Renal cortical epithelial cell (primary cell): ENCODE measurements at regions not wholly inside any gene's neighbourhood (a gene's known extent, or its start where the extent isn't known, plus 50 kb on each side); places are given as distances from the start of the nearest gene placed in this dataset.

Experiments used
- DNase-seq: peaks from one replicate; pipeline ENCODE4 v3.0.0-alpha.2; 2011; ENCODE audit warnings: low read depth

- DNase-seq: no peak
These were observed 66.1 kb downstream of the LEPR start for GRCh38 chr1:65486613-65487012.

DNA sequence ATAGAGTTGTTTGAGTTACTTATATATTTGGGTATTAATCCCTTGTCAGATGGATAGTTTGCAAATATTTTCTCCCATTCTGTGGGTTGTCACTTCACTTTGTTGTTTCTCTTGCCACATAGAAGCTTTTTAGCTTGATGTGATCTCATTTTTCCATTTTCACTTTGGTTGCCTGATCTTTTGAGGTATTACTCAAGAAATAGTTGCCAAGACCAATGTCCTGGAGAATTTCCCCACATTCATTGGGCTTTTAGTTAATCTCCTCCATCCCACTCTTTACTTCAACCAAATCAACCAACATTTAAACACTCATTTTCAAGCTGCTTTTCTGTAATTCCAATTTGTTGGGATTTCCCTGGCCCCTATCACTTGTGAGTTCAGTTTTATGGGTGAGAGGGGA, 69.0 kb downstream of the LEPR start:
- DNase-seq: no peak

- DNase-seq: no peak
These were observed 70.0 kb downstream of the LEPR start for GRCh38 chr1:65490231-65491009.

DNA sequence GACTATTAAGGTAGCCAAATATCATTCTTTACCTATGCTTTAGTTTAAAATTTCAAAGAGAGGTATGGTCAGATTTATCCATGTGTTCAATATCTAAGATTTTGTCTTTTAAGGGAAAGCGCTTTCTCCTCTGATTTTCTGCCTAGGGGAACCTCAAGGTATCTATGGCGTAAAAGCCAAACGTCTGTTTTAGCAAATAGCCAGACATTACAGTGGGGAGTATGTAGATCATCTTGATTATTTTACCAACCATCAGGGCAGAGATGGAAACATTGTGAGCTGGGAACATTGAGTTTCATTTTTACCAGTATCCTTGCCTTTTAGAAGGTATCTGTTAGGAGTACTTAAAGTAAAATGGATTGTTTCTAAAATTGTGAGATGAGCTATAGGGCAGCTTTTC, 71.0 kb downstream of the LEPR start:
- no peak for DNase-seq

DNA sequence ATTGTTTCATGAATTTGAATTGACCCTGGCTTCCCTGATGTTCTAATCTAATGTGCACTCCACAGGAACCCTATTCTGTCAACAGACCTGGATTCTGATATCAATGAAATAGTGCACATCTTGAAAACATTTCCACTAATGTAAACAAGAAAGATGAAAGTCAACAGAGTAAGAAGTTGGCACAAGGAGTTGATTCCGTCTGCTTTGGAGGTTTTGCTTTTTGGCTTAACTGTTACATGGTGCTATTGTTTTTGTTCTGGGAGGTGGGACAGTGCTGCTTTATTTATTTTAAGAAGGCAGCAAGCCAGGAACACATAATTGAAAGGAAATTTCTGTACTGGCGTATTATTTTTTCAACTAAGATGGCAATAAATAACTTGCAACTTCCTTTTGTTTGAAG, 73.3 kb downstream of the LEPR start:
- DNase-seq: no peak

GRCh38 chr1:65494671-65495070, 74.2 kb downstream of the LEPR start:
- DNase-seq: no peak

GRCh38 chr1:65495137-65495536, 74.7 kb downstream of the LEPR start:
- no peak for DNase-seq

DNA sequence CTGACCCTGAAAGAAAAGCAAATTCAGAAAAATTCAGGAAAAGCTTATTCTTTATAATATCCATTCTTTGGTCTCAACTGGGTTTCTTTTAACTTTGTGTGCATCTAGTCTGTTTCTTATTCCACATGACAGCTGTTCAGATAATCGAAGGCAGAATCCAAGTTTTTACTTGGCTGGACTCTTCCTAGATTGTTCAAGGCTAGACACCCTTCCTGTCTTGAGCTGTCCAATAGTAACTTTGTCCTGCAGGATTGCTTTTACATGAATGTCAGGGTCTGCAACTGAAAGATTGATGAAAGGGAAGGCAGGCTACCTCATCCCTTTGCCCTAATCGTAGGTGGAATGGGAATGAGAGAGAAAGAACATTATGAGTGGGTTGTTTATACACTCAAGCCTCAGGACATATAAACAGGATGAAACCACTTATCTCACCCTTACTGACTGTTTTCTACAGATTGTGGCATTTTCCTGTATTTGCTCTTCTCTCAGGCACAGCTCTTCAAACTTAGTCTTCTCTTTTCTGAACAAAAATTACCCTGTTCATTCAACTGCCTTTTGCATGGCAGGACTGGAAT, 76.9 kb downstream of the LEPR start:
- DNase-seq: no peak

GRCh38 chr1:65503427-65503826, 83.0 kb downstream of the LEPR start:
- no peak for DNase-seq

GRCh38 chr1:65504263-65504662, 83.8 kb downstream of the LEPR start:
- DNase-seq: no peak

DNA sequence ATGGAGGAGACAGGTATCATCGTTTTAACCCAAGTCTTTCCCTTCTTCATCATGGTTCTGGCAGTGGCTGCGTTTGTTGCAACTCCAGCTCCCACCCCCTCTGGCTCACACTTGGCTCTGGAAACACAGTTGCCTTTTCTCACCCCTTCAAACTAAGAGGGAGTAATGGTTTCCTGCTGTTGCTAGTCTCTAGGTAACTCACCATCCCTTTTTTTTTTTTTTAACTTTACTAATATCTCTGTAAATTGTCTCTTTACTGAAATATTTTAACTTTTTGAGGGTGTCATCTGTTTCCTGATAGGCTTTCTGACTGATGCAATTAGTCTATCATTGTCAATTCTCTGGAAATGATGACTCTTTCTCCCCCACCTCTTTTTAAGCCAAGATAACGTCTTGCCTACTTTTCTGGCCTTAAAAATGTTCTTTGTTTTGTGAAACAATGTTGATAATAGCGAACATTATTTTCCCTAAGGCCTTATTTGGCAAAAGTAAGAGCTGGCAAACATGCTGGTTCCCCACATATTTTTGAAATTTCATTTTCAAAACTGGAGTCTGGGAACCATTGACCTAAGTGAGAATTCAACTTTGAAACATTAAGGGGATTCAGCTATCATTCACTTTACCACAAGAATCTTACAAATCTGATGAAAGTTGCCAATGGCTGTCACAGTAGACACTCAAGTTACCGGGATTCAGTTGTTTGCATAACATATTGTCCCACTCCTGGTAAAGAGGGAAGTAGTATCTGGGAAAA, 85.3 kb downstream of the LEPR start:
- no peak for DNase-seq

DNA sequence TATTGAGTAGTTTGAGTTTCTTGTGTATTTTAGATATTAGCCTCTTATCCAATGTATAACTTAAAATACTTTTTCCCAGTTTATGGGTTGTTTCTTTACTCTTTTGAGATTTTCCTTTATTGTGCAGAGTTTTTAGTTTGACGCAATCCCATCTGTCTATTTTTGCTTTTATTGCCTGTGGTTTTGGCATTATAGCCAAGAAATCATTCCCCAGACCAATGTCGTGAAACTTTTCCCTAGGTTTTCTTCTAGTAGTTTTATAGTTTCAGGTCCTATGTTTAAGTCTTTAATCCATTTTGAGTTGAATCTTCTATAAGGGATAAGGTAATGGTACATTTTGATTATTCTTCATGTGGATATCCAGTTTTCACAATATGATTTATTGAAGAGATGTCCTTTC, 87.6 kb downstream of the LEPR start:
- DNase-seq: no peak

- DNase-seq: peak; percentile 25
These were observed 89.6 kb downstream of the LEPR start for GRCh38 chr1:65509912-65510680.

- no peak for DNase-seq
These were observed 90.5 kb downstream of the LEPR start for GRCh38 chr1:65510961-65511360.

DNA sequence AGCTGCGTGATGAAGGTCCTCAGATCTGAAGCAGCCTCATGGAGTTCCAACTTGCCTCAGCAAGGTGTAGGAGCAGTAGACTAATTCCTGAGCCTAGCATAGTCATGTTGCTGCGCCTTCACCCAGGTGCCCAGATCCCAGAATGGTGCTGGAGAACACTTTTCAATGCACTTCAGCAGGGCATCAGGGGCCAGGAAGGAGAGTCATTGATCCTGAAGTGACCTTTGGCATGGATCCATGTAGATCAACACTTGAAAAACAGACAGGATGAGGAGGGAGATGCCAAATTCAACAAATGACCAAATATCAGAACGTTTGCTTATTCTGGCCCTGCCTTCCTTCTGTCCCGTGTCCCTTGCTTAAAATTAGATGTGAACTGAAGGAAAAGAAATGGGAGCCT, 91.9 kb downstream of the LEPR start:
- no peak for DNase-seq

GRCh38 chr1:65512967-65513780, 92.7 kb downstream of the LEPR start:
- no peak for DNase-seq

DNA sequence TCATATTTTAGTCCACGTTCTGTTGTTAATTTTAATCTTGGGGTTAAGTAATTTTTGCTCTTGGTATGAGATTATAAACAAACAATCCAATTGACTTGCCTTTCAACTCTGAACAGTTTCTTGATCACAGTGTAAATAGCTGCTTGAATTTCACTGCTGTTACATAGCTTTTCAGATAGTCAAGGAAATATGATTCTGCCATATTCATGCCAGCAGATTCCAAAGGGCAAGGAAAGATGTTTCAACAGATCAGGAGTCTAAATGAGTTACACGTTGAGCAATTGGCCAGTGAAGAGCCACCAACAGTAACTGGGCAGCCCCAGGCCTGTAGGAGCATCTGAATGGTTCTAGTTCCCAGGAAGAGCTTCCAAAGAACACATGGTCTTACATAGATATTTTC, 93.6 kb downstream of the LEPR start:
- no peak for DNase-seq

DNA sequence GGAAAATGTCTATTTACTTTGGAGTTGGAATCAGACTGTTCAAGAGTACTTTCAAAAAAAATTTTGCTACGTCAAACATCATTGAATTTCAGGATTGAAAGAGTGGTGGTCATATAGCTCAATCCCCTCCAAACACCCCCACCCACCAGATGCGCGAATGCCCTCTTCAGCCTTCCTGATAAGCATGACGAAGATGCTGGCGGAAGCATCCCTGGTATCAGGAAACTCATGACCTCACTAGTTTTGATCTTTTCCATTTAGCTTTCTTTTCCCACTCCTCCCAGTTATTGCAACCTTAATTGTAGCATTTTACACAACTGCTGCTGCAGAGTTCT, 104.4 kb downstream of the LEPR start:
- DNase-seq: no peak

DNA sequence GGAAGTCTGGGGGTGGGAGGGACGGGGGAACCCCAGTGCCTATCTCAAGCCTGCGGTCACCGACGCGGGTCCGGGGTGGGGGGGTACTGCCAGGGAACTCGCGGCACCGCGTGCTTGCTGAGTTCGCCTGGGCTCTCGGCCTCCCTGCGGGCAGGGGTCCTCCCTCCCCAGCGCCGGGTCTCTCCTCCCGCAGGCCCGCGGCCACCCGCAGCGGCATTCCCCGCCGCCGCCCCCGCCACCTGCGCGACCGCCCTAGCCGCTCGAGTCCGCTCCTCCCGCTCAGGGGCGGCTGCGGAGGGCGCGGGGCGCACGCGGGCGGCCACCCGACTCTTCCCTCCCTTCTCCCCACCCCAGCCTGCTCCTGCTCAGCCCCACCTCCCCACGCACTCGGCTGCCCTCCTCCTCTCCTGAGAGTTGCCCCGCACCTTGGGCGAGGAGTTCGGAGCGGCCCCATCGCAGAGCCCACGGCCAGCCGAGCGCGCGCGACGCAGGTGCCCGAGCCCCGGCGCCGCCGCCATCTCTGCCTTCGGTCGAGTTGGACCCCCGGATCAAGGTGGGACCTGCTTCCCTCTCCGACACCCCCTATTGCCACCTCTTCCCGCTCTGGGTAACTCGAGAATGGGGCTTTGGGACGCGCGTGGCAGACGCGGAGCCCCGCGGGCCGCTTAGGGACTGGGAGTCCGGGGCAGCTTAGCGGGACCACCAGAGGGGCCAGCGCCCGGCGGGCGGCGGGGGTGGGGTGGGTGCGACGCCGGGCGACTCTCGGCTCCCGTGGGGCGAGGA, 105.0 kb downstream of the LEPR start:
- no peak for DNase-seq

DNA sequence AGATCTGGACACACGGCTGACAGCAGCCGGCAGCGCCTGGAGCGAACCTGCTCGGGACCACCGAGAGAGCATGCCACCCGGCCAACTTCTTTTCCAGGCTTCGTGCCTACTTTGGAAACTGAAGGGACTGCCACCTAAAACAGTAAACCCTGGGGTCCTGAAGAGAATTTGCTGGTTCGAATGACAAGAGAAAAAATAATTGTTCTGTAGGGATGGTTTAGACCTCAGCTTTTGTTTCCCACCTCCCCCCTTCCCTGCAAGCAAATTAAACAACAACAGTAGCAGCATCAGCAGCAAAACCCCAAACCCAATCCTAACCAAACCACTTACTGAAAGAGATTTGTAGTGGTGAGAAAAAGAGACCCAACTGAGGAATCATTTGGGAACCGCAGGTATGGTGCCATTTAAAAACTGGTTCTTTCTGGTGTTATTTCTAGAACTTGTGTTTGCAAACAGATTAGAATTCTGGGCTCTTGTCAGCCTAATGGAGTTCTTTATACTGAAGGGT, 105.6 kb downstream of the LEPR start:
- no peak for DNase-seq

GRCh38 chr1:65527190-65527589, 106.7 kb downstream of the LEPR start:
- no peak for DNase-seq
